ENCODE measurements at regions not wholly inside any gene's neighbourhood (a gene's known extent, or its start where the extent isn't known, plus 50 kb on each side); places are given as distances from the start of the nearest gene placed in this dataset.

- TF ChIP-seq, protein P1, sequence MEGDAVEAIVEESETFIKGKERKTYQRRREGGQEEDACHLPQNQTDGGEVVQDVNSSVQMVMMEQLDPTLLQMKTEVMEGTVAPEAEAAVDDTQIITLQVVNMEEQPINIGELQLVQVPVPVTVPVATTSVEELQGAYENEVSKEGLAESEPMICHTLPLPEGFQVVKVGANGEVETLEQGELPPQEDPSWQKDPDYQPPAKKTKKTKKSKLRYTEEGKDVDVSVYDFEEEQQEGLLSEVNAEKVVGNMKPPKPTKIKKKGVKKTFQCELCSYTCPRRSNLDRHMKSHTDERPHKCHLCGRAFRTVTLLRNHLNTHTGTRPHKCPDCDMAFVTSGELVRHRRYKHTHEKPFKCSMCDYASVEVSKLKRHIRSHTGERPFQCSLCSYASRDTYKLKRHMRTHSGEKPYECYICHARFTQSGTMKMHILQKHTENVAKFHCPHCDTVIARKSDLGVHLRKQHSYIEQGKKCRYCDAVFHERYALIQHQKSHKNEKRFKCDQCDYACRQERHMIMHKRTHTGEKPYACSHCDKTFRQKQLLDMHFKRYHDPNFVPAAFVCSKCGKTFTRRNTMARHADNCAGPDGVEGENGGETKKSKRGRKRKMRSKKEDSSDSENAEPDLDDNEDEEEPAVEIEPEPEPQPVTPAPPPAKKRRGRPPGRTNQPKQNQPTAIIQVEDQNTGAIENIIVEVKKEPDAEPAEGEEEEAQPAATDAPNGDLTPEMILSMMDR (IDR thresholded peaks at IDR 0.05; ENCODE audit: low read depth, low read length), result no peak
- no peak overlapping the region for H3K4me3 ChIP-seq (replicated peaks in 1 of 2; ENCODE audit: low read depth in 2 of 2, low read length in 2 of 2)
- no peak for DNase-seq (ENCODE audit: low read depth in 2 of 2)
Measured at GRCh38 chr3:33919312-33920120, 121.1 kb downstream of the PDCD6IP start.

- no peak for DNase-seq (ENCODE audit: low read depth in 2 of 2)
- TF ChIP-seq, protein P1 (IDR thresholded peaks at IDR 0.05; ENCODE audit: low read depth, low read length), result no peak
- no peak overlapping the region for H3K4me3 ChIP-seq (replicated peaks in 1 of 2; ENCODE audit: low read depth in 2 of 2, low read length in 2 of 2)
Measured at GRCh38 chr3:33920511-33920910, 122.1 kb downstream of the PDCD6IP start.

DNA sequence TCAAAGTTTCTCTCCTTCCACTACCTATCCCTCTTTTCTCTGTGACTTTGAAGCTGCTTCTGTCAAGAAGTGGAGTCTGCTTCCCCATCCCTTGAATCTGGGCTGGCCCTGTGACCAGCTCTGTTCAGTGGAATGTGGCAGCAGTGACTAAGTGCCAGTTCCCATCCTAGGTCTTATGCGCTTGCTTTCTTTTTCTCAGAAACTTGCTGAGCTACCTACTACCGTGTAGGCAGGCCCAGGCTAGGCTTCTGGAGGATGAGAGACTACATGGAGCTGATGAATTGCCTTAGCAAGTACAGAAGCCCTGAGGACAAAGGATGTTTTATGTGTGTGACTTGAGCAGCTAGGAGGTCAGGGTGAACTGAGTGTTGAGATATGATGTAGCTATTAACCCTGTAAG, 123.2 kb downstream of the PDCD6IP start:
- no peak overlapping the region for H3K4me3 ChIP-seq (replicated peaks in 1 of 2; ENCODE audit: low read depth in 2 of 2, low read length in 2 of 2)
- DNase-seq (ENCODE audit: low read depth in 2 of 2), result no peak
- TF ChIP-seq, protein P1 (IDR thresholded peaks at IDR 0.05; ENCODE audit: low read depth, low read length), result no peak

GRCh38 chr3:33926998-33927605, 128.7 kb downstream of the PDCD6IP start:
- TF ChIP-seq, protein P1 (IDR thresholded peaks at IDR 0.05; ENCODE audit: low read depth, low read length), result no peak
- H3K4me3 ChIP-seq (replicated peaks in 1 of 2; ENCODE audit: low read depth in 2 of 2, low read length in 2 of 2), result no peak overlapping the region
- no peak for DNase-seq (ENCODE audit: low read depth in 2 of 2)

DNA sequence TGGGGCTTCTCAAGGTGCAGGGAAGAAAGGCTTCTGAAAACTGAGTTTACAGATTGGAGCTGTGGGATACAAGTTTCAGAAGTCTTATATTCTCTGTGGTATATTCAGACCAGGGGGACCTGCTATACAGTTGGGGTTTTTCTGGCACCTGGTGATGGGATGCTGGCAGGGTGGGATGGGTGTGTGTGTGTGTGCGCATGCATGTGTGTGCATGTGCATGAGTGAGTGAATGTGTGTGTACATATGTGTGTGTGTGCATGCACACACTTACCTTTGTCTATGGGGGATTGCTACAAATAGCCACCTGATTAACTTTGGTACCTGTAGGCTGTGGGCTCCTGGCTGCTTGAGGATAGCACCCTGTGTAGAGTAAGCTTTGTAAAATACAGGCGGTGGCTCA, 131.4 kb downstream of the PDCD6IP start:
- TF ChIP-seq, protein P1 (IDR thresholded peaks at IDR 0.05; ENCODE audit: low read depth, low read length), result no peak
- H3K4me3 ChIP-seq (replicated peaks in 1 of 2; ENCODE audit: low read depth in 2 of 2, low read length in 2 of 2), result no peak overlapping the region

DNA sequence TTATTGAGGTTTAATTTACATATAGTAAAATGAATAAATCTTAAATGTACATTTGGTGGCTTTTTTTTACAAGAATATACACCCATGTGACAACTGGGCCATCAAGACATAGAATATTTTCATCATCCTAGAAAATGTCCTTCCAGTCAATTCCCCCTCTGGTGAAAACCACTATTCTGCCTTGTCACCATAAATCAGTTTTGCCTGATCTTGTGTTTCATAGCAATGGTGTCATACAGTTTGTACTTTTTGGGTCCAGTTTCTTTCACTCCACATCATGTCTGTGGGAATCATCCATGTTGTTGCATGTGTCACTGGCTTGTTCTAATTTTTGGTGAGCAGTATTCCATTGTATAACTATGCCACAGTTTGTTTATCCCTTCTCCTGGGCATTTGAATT, 133.1 kb downstream of the PDCD6IP start:
- TF ChIP-seq, protein P1 (IDR thresholded peaks at IDR 0.05; ENCODE audit: low read depth, low read length), result no peak
- DNase-seq (ENCODE audit: low read depth in 2 of 2), result no peak

More for the DNA sequence above, 131.4 kb downstream of the PDCD6IP start:
- no peak for DNase-seq (ENCODE audit: low read depth in 2 of 2)

More for the DNA sequence above, 133.1 kb downstream of the PDCD6IP start:
- H3K4me3 ChIP-seq (replicated peaks in 1 of 2; ENCODE audit: low read depth in 2 of 2, low read length in 2 of 2), result no peak overlapping the region
